ENCODE measurements at regions not wholly inside any gene's neighbourhood (a gene's known extent, or its start where the extent isn't known, plus 50 kb on each side); places are given as distances from the start of the nearest gene placed in this dataset.

DNA sequence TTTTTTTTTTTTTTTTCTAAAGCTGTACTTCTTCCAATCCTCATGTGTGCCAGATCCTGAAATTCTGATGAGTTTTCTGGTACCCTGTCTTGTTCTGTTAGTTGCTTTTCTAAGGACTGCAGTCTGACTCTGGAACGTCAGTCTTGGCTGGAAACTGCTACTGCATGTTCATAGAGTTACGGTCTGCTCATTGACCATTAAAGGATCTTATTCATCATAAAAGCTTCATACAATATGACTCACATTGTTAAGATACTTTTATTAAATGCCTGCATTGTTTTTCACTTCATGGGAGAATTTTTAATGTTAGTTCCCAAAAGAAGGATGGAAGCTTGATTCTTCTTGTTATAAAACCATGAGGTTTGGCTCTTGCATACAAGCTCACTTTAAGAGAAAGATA lies 233.6 kb downstream of the SYT10 start:
- TF ChIP-seq CTCF (IDR thresholded peaks at IDR 0.05) (no peak), POLR2A (IDR thresholded peaks at IDR 0.05) (no peak)

All from body of pancreas (tissue), 4 donors.